Upper lobe of left lung (tissue), 6 donors: ENCODE measurements at regions not wholly inside any gene's neighbourhood (a gene's known extent, or its start where the extent isn't known, plus 50 kb on each side); places are given as distances from the start of the nearest gene placed in this dataset.

Source experiments
- ATAC-seq, 2 donors: fragments of 200-7000 bp; cut with Tn5 transposase; one replicate each; pipeline ENCODE4 v1.9.1; 2022; ENCODE audit warnings: mild to moderate bottlenecking in 2 of 2, moderate library complexity in 2 of 2; ENCODE audit not compliant: low FRiP score in 2 of 2
- DNase-seq, 2 donors: peaks; one replicate each; pipeline ENCODE4 v3.0.0-alpha.2; 2019 to 2020
- H3K27ac ChIP-seq, 4 donors: fragments of 200-600 bp; sonication (generic); one replicate each; pipeline ENCODE4 v1.5.1; 2016 to 2019
- H3K27me3 ChIP-seq, 4 donors: fragments of 200-600 bp; sonication (generic); one replicate each; pipeline ENCODE4 v1.5.1; 2017 to 2019
- H3K36me3 ChIP-seq, 4 donors: fragments of 200-600 bp; sonication (generic); one replicate each; pipeline ENCODE4 v1.5.1; 2016 to 2019
- H3K4me1 ChIP-seq, 4 donors: fragments of 200-600 bp; sonication (generic); one replicate each; pipeline ENCODE4 v1.5.1; 2018 to 2019
- H3K4me3 ChIP-seq, 4 donors: fragments of 200-600 bp; sonication (generic); one replicate each; pipeline ENCODE4 v1.5.1; 2017 to 2019; ENCODE audit warnings: mild to moderate bottlenecking in 2 of 4, moderate library complexity in 1 of 4
- H3K9me3 ChIP-seq, 4 donors: fragments of 200-600 bp; sonication (generic); one replicate each; pipeline ENCODE4 v1.5.1; 2018 to 2019
- CTCF ChIP-seq, 6 experiments: fragments of 450-650 bp in 4 of 6; fragments of 200-600 bp in 2 of 6; sonication (generic) in 2 of 6; IDR thresholded peaks; one replicate each; pipeline ENCODE4 v1.5.1; 2016 to 2019; ENCODE audit warnings: antibody characterized with exemption in 6 of 6
- EP300 ChIP-seq, 4 donors: sonication (generic); formaldehyde crosslinking; IDR thresholded peaks; one replicate each; pipeline ENCODE4 v1.5.1; 2017; ENCODE audit warnings: antibody characterized with exemption in 4 of 4, control low read depth in 2 of 4
- POLR2A ChIP-seq, 4 donors: fragments of 450-650 bp; IDR thresholded peaks; one replicate each; pipeline ENCODE4 v1.5.1; 2016 to 2017; ENCODE audit warnings: antibody characterized with exemption in 4 of 4, mild to moderate bottlenecking in 2 of 4
- POLR2AphosphoS5 ChIP-seq, 2 donors: sonication (generic); formaldehyde crosslinking; IDR thresholded peaks; one replicate each; pipeline ENCODE4 v1.5.1; 2017; ENCODE audit warnings: antibody characterized with exemption in 2 of 2
- WGBS, 2 donors: methylation state at CpG; one replicate each; pipeline ENCODE4 v1.1.5; 2017 to 2018; 5-methylcytosine and 5-hydroxymethylcytosine counted together
- donor health status: DM: no; HTN: no; CAD: no; lungs with moderate emphysema.
- donor health status: DM: no; HTN: yes; CAD: no; lungs with severe emphysema.

- WGBS, 2 donors: 78 to 90% methylated on average over 2 of the region's 2 CpGs
- H3K27ac ChIP-seq: no peak overlapping the region
- no peak for ATAC-seq
- H3K4me3 ChIP-seq: no peak overlapping the region
- H3K4me1 ChIP-seq: no peaks in the 10 kb centered on the region
- TF ChIP-seq EP300 (IDR thresholded peaks at IDR 0.05) (no peak), POLR2AphosphoS5 (IDR thresholded peaks at IDR 0.05) (no peak), POLR2A (IDR thresholded peaks at IDR 0.05) (no peak), CTCF (IDR thresholded peaks at IDR 0.05) (no peak)
- no peaks in the 10 kb centered on the region for H3K36me3 ChIP-seq
- no peaks in the 10 kb centered on the region for H3K27me3 ChIP-seq
- DNase-seq: no peak
- H3K9me3 ChIP-seq: no peaks in the 10 kb centered on the region
Observed at GRCh38 chrX:113539599-113540356, 699.1 kb upstream of the AMOT start.

GRCh38 chrX:113529426-113530013 lies 688.9 kb upstream of the AMOT start:
- no peaks in the 10 kb centered on the region for H3K36me3 ChIP-seq
- 86 to 87% methylated on average over 5 to 6 of the region's 6 CpGs for WGBS, 2 donors

GRCh38 chrX:113522814-113523213 lies 682.2 kb upstream of the AMOT start:
- DNase-seq: no peak
- Histone ChIP-seq H3K9me3 (no peaks in the 10 kb centered on the region), H3K27me3 (no peaks in the 10 kb centered on the region), H3K4me3 (no peak overlapping the region), H3K27ac (no peak overlapping the region), H3K36me3 (no peaks in the 10 kb centered on the region), H3K4me1 (no peaks in the 10 kb centered on the region)
- no peak for TF ChIP-seq CTCF (IDR thresholded peaks at IDR 0.05)
- 68 to 79% methylated on average over 2 to 3 of the region's 3 CpGs for WGBS, 2 donors
- no peak for ATAC-seq

More at GRCh38 chrX:113529426-113530013, 688.9 kb upstream of the AMOT start:
- no peak for DNase-seq
- Histone ChIP-seq H3K27ac (no peak overlapping the region), H3K27me3 (no peaks in the 10 kb centered on the region), H3K9me3 (no peaks in the 10 kb centered on the region), H3K4me1 (no peaks in the 10 kb centered on the region), H3K4me3 (no peak overlapping the region)
- no peak for TF ChIP-seq EP300 (IDR thresholded peaks at IDR 0.05)
- TF ChIP-seq CTCF (IDR thresholded peaks at IDR 0.05): no peak
- TF ChIP-seq POLR2A (IDR thresholded peaks at IDR 0.05): no peak
- TF ChIP-seq POLR2AphosphoS5 (IDR thresholded peaks at IDR 0.05): no peak
- no peak for ATAC-seq

- Histone ChIP-seq H3K4me1 (no peaks in the 10 kb centered on the region), H3K27me3 (no peaks in the 10 kb centered on the region), H3K27ac (no peak overlapping the region), H3K9me3 (no peaks in the 10 kb centered on the region), H3K4me3 (no peak overlapping the region), H3K36me3 (no peaks in the 10 kb centered on the region)
- no peak for TF ChIP-seq CTCF (IDR thresholded peaks at IDR 0.05)
- no peak for TF ChIP-seq POLR2A (IDR thresholded peaks at IDR 0.05)
- TF ChIP-seq POLR2AphosphoS5 (IDR thresholded peaks at IDR 0.05): no peak
- TF ChIP-seq EP300 (IDR thresholded peaks at IDR 0.05): no peak
- 10 to 17% methylated on average over 2 of the region's 2 CpGs for WGBS, 2 donors
- DNase-seq (no peak), ATAC-seq (no peak)
Observed at GRCh38 chrX:113514906-113515305, 674.3 kb upstream of the AMOT start.
